ENCODE measurements at regions not wholly inside any gene's neighbourhood (a gene's known extent, or its start where the extent isn't known, plus 50 kb on each side); places are given as distances from the start of the nearest gene placed in this dataset.

GRCh38 chr4:12889054-12889453, 595.1 kb downstream of the RAB28 start:
- no peak overlapping the region for H3K4me3 ChIP-seq (ENCODE audit: low read length)
- H3K36me3 ChIP-seq (replicated peaks; ENCODE audit: insufficient read depth, low read length): no peaks in the 10 kb centered on the region
- no peaks in the 10 kb centered on the region for H3K79me2 ChIP-seq (ENCODE audit: low read length)
- no peak overlapping the region for H3K27ac ChIP-seq (ENCODE audit: low read length)
- no peaks in the 10 kb centered on the region for H3K27me3 ChIP-seq (replicated peaks; ENCODE audit: insufficient read depth, low read length)
- H2AFZ ChIP-seq (ENCODE audit: low read length): no peak overlapping the region
- no peaks in the 10 kb centered on the region for H3K9me2 ChIP-seq (replicated peaks; ENCODE audit: insufficient read depth, low read length)
- H3K4me2 ChIP-seq (ENCODE audit: low read depth, low read length): no peak overlapping the region
- H3F3A ChIP-seq (ENCODE audit: insufficient read depth, low read length): no peaks in the 10 kb centered on the region
- no peaks in the 10 kb centered on the region for H4K20me1 ChIP-seq (ENCODE audit: insufficient read depth, low read length)
- TF ChIP-seq EZH2phosphoT487 (IDR thresholded peaks at IDR 0.05; ENCODE audit: low read length) (no peak), CTCF (IDR thresholded peaks at IDR 0.05; ENCODE audit: low read length) (no peak), EZH2 (optimal IDR thresholded peaks at IDR 0.05; ENCODE audit: low read depth, low read length) (no peak)
- H3K9ac ChIP-seq (ENCODE audit: low read length): no peak overlapping the region
- H3K9me3 ChIP-seq (replicated peaks; ENCODE audit: insufficient read depth, low read length): no peaks in the 10 kb centered on the region
- H3K4me1 ChIP-seq (ENCODE audit: low read length): no peaks in the 10 kb centered on the region
- DNase-seq: no peak

GRCh38 chr4:12884846-12885796, 599.0 kb downstream of the RAB28 start:
- Histone ChIP-seq H3K36me3 (replicated peaks; ENCODE audit: insufficient read depth, low read length) (no peaks in the 10 kb centered on the region), H4K20me1 (ENCODE audit: insufficient read depth, low read length) (no peaks in the 10 kb centered on the region), H3K4me3 (ENCODE audit: low read length) (no peak overlapping the region), H3K4me2 (ENCODE audit: low read depth, low read length) (no peak overlapping the region), H3K4me1 (ENCODE audit: low read length) (no peaks in the 10 kb centered on the region), H3K27me3 (replicated peaks; ENCODE audit: insufficient read depth, low read length) (no peaks in the 10 kb centered on the region), H3F3A (ENCODE audit: insufficient read depth, low read length) (no peaks in the 10 kb centered on the region), H3K27ac (ENCODE audit: low read length) (no peak overlapping the region), H2AFZ (ENCODE audit: low read length) (no peak overlapping the region), H3K9ac (ENCODE audit: low read length) (no peak overlapping the region), H3K9me3 (replicated peaks; ENCODE audit: insufficient read depth, low read length) (no peaks in the 10 kb centered on the region), H3K9me2 (replicated peaks; ENCODE audit: insufficient read depth, low read length) (no peaks in the 10 kb centered on the region), H3K79me2 (ENCODE audit: low read length) (no peaks in the 10 kb centered on the region)
- TF ChIP-seq EZH2phosphoT487 (IDR thresholded peaks at IDR 0.05; ENCODE audit: low read length) (no peak), EZH2 (optimal IDR thresholded peaks at IDR 0.05; ENCODE audit: low read depth, low read length) (no peak), CTCF (IDR thresholded peaks at IDR 0.05; ENCODE audit: low read length) (no peak)
- no peak for DNase-seq

DNA sequence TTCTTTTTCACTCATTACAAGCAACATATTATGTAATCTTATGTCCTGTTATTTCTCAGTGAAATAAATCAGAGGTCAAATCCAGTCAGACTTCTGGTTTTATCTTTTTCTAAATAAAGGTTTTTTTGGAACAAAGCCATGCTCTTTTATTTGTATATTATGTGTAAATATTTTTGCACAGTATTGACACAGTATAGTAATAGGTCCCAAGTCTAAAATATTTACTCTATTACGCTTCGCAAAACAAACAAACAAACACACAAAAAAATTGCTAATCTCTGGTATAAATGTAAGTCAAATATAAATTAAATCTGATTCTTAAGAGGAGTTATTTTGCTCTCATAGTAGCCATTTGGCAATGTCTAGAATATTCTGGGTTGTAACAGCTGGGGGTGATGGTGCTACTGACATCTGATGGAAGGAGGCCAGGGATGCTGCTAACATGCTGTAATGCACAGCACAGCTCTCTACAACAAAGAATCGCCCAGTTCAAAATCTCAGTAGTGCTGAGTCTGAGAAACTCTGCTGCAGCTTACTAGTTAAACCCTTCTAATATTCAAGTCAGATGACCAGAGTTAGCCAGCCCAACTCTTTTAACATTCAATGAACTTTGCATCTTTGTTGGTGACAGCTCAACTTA, 602.1 kb downstream of the RAB28 start:
- H3K4me3 ChIP-seq (ENCODE audit: low read length): no peak overlapping the region
- no peaks in the 10 kb centered on the region for H3K36me3 ChIP-seq (replicated peaks; ENCODE audit: insufficient read depth, low read length)
- H3K27ac ChIP-seq (ENCODE audit: low read length): no peak overlapping the region
- H2AFZ ChIP-seq (ENCODE audit: low read length): no peak overlapping the region
- H3K27me3 ChIP-seq (replicated peaks; ENCODE audit: insufficient read depth, low read length): no peaks in the 10 kb centered on the region
- no peak for DNase-seq
- H3K4me1 ChIP-seq (ENCODE audit: low read length): no peaks in the 10 kb centered on the region
- no peak overlapping the region for H3K4me2 ChIP-seq (ENCODE audit: low read depth, low read length)
- no peaks in the 10 kb centered on the region for H3K9me2 ChIP-seq (replicated peaks; ENCODE audit: insufficient read depth, low read length)
- TF ChIP-seq CTCF (IDR thresholded peaks at IDR 0.05; ENCODE audit: low read length) (no peak), EZH2 (optimal IDR thresholded peaks at IDR 0.05; ENCODE audit: low read depth, low read length) (no peak), EZH2phosphoT487 (IDR thresholded peaks at IDR 0.05; ENCODE audit: low read length) (no peak)
- no peak overlapping the region for H3K9ac ChIP-seq (ENCODE audit: low read length)
- no peaks in the 10 kb centered on the region for H3K79me2 ChIP-seq (ENCODE audit: low read length)
- H4K20me1 ChIP-seq (ENCODE audit: insufficient read depth, low read length): no peaks in the 10 kb centered on the region
- no peaks in the 10 kb centered on the region for H3K9me3 ChIP-seq (replicated peaks; ENCODE audit: insufficient read depth, low read length)
- H3F3A ChIP-seq (ENCODE audit: insufficient read depth, low read length): no peaks in the 10 kb centered on the region
